B cell (primary cell): ENCODE measurements at regions not wholly inside any gene's neighbourhood (a gene's known extent, or its start where the extent isn't known, plus 50 kb on each side); places are given as distances from the start of the nearest gene placed in this dataset.

Experiments
- ATAC-seq: fragments of 200-7000 bp; cut with Tn5 transposase; one replicate; pipeline ENCODE4 v1.10.0; 2021; ENCODE audit warnings: low read depth, mild to moderate bottlenecking, moderate number of reproducible peaks, moderate library complexity
- CTCF ChIA-PET: fragments of 350-600 bp; sonication (Branson Sonifier 250); formaldehyde crosslinking; loops from one replicate; lab custom pipeline; 2021; ENCODE audit warnings: antibody characterized with exemption, inconsistent platforms; lab: Charles Lee
- POLR2A ChIA-PET: fragments of 350-600 bp; sonication (Branson Sonifier 250); formaldehyde crosslinking; loops from one replicate; lab custom pipeline; 2021; ENCODE audit warnings: antibody characterized with exemption; lab: Charles Lee
- DNase-seq: peaks from one replicate; pipeline ENCODE4 v3.0.0; 2013
- H2AFZ ChIP-seq: 2 replicates; pipeline ENCODE4 v1.6.1; 2012; ENCODE audit warnings: mild to moderate bottlenecking, low read depth, low read length; ENCODE audit not compliant: insufficient read depth, poor library complexity, severe bottlenecking
- H3K27ac ChIP-seq, 2 donors: 1 replicate in 1 of 2; 2 replicates in 1 of 2; pipeline ENCODE4 v1.5.1; 2012 to 2013; ENCODE audit warnings: low read length in 2 of 2, mild to moderate bottlenecking in 2 of 2, moderate library complexity in 1 of 2
- H3K27me3 ChIP-seq, 4 experiments: fragments of 200-600 bp in 1 of 4; sonication (generic) in 1 of 4; replicated peaks in 1 of 4; 1 replicate in 2 of 4; 2 replicates in 2 of 4; pipeline versions ENCODE4 v1.6.1 to v1.7.0; 2013 to 2016; ENCODE audit warnings: low read length in 3 of 4, mild to moderate bottlenecking in 2 of 4, mixed read lengths in 1 of 4, moderate library complexity in 1 of 4; ENCODE audit not compliant: insufficient read depth in 4 of 4, control insufficient read depth in 3 of 4; ENCODE audit errors: control extremely low read depth in 1 of 4
- H3K36me3 ChIP-seq, 2 experiments: replicated peaks in 1 of 2; 1 replicate in 1 of 2; 2 replicates in 1 of 2; pipeline versions ENCODE4 v1.6.1 to v1.7.1; 2013; ENCODE audit warnings: low read length in 1 of 2; ENCODE audit not compliant: insufficient read depth in 2 of 2, control insufficient read depth in 1 of 2; ENCODE audit errors: control extremely low read depth in 1 of 2, extremely low read depth in 1 of 2
- H3K4me1 ChIP-seq, 2 donors: fragments of 200-600 bp in 1 of 2; sonication (generic) in 1 of 2; 1 replicate in 1 of 2; 2 replicates in 1 of 2; pipeline versions ENCODE4 v1.5.1 to v1.6.1; 2013 to 2017; ENCODE audit warnings: low read length in 2 of 2; ENCODE audit not compliant: control insufficient read depth in 2 of 2, insufficient read depth in 2 of 2
- H3K4me2 ChIP-seq: replicated peaks from 2 replicates; pipeline ENCODE3; 2012; ENCODE audit warnings: mild to moderate bottlenecking, low read depth, low read length; ENCODE audit not compliant: poor library complexity, severe bottlenecking
- H3K4me3 ChIP-seq, 5 experiments: fragments of 200-600 bp in 1 of 5; sonication (generic) in 1 of 5; 1 replicate in 3 of 5; 2 replicates in 2 of 5; pipeline versions ENCODE4 v1.5.1 to v1.7.0; 2011 to 2016; ENCODE audit warnings: low read length in 4 of 5, mild to moderate bottlenecking in 4 of 5, low read depth in 2 of 5, control low read depth in 1 of 5, moderate library complexity in 1 of 5; ENCODE audit not compliant: insufficient read depth in 1 of 5; ENCODE audit errors: control extremely low read depth in 1 of 5, extremely low read depth in 1 of 5
- H3K79me2 ChIP-seq: fragments of 200-600 bp; sonication (generic); one replicate; pipeline ENCODE4 v1.6.0; 2016; ENCODE audit warnings: low read length; ENCODE audit not compliant: control insufficient read depth, insufficient read depth
- H3K9ac ChIP-seq: fragments of 200-600 bp; sonication (generic); 2 replicates; pipeline ENCODE4 v1.6.1; 2017; ENCODE audit warnings: mild to moderate bottlenecking, low read length, moderate library complexity
- H3K9me3 ChIP-seq, 3 donors: one replicate each; pipeline versions ENCODE4 v1.6.1 to v1.7.1; 2013; ENCODE audit warnings: low read length in 2 of 3; ENCODE audit not compliant: control insufficient read depth in 2 of 3, insufficient read depth in 1 of 3; ENCODE audit errors: control extremely low read depth in 1 of 3
- H4K20me1 ChIP-seq: 2 replicates; pipeline ENCODE4 v1.6.0; 2012; ENCODE audit warnings: mild to moderate bottlenecking, low read length; ENCODE audit not compliant: insufficient read depth, control insufficient read depth, poor library complexity, severe bottlenecking
- H3K27ac Mint-ChIP-seq: one replicate; pipeline ENCODE4 v1.8.0; 2021; ENCODE audit warnings: mixed read lengths
- H3K27me3 Mint-ChIP-seq: one replicate; pipeline ENCODE4 v1.8.0; 2021; ENCODE audit warnings: mixed read lengths
- H3K4me1 Mint-ChIP-seq: one replicate; pipeline ENCODE4 v1.8.0; 2021; ENCODE audit warnings: mixed read lengths
- H3K4me3 Mint-ChIP-seq: one replicate; pipeline ENCODE4 v1.8.0; 2021; ENCODE audit warnings: mixed read lengths
- H3K9me3 Mint-ChIP-seq: one replicate; pipeline ENCODE4 v1.8.0; 2022; ENCODE audit warnings: mixed read lengths; ENCODE audit not compliant: insufficient read depth
- CTCF ChIP-seq: fragments of 200-600 bp; IDR thresholded peaks from one replicate; pipeline ENCODE4 v1.8.0; 2022; ENCODE audit warnings: antibody characterized with exemption, mild to moderate bottlenecking
- EZH2 ChIP-seq: IDR thresholded peaks from 2 replicates; pipeline ENCODE4 v1.6.1; 2012; ENCODE audit warnings: borderline replicate concordance, low read depth, mild to moderate bottlenecking, moderate library complexity, low read length; ENCODE audit not compliant: insufficient read depth, poor library complexity, severe bottlenecking
- WGBS: methylation state at CpG from one replicate; pipeline ENCODE4 v1.1.5; 2013; ENCODE audit warnings: missing lambda C conversion rate; ENCODE audit not compliant: insufficient coverage; 5-methylcytosine and 5-hydroxymethylcytosine counted together
- intact Hi-C: fragments of 100-400 bp; cut with micrococcal nuclease; formaldehyde crosslinking; loops from one replicate; pipeline ENCODE4 v1.10.0; 2022

GRCh38 chr2:106664669-106665068 is 177.5 kb downstream of the CD8B2 start:
- Mint-ChIP-seq H3K4me1 (peaks cover 10% of the 10 kb centered on the region), H3K27me3 (no peaks in the 10 kb centered on the region), H3K27ac (no peak overlapping the region), H3K4me3 (peak overlapping the region; percentile 6), H3K9me3 (peaks cover 6% of the 10 kb centered on the region)
- no peak for TF ChIP-seq EZH2
- no peaks in the 10 kb centered on the region for H3K27me3 ChIP-seq
- DNase-seq: peak; percentile 25
- WGBS: no CpG with 5 or more reads among the region's 3 CpGs
- ChIA-PET POLR2A (no interaction called here), CTCF (no interaction called here)
- H3K36me3 ChIP-seq: no peaks in the 10 kb centered on the region
- H2AFZ ChIP-seq: no peak overlapping the region
- ATAC-seq: peak; percentile 41
- H3K4me1 ChIP-seq: peaks cover 0 to 3% of the 10 kb centered on the region in 2 donors
- H3K9ac ChIP-seq: no peak overlapping the region
- H3K79me2 ChIP-seq: no peaks in the 10 kb centered on the region
- no peak overlapping the region for H3K4me3 ChIP-seq
- H4K20me1 ChIP-seq: no peaks in the 10 kb centered on the region
- H3K27ac ChIP-seq: no peak overlapping the region
- intact Hi-C loops: no loop called here
- no peak overlapping the region for H3K4me2 ChIP-seq
- H3K9me3 ChIP-seq: peaks cover 2 to 8% (median 8%) of the 10 kb centered on the region in 3 donors

- H3K27ac ChIP-seq: no peak overlapping the region
- intact Hi-C loops: no loop called here
- no peak overlapping the region for H3K4me3 ChIP-seq
- ATAC-seq (no peak), DNase-seq (no peak)
- H4K20me1 ChIP-seq: no peaks in the 10 kb centered on the region
- Mint-ChIP-seq H3K27me3 (no peaks in the 10 kb centered on the region), H3K4me3 (no peak overlapping the region), H3K27ac (no peak overlapping the region), H3K9me3 (peaks cover 11% of the 10 kb centered on the region), H3K4me1 (peaks cover 10% of the 10 kb centered on the region)
- CTCF ChIA-PET: interaction anchor here (0.7 kb wide), 1 partner anchor 66 kb away, joined by 3 read pairs; no protein-coding TSS in a partner anchor
- H3K27me3 ChIP-seq: no peaks in the 10 kb centered on the region
- H3K9me3 ChIP-seq: peaks cover 2 to 13% (median 8%) of the 10 kb centered on the region in 3 donors
- no peak overlapping the region for H3K4me2 ChIP-seq
- H3K9ac ChIP-seq: no peak overlapping the region
- no peaks in the 10 kb centered on the region for H3K79me2 ChIP-seq
- POLR2A ChIA-PET: no interaction called here
- no peak overlapping the region for H2AFZ ChIP-seq
- TF ChIP-seq CTCF: no peak
- no peak for TF ChIP-seq EZH2
- H3K4me1 ChIP-seq: peaks cover 0 to 3% of the 10 kb centered on the region in 2 donors
- no peaks in the 10 kb centered on the region for H3K36me3 ChIP-seq
- WGBS: no CpG with 5 or more reads among the region's 2 CpGs
Measured at GRCh38 chr2:106667478-106668070, 180.4 kb downstream of the CD8B2 start.
